Vagina (tissue), 2 donors: ENCODE measurements at regions not wholly inside any gene's neighbourhood (a gene's known extent, or its start where the extent isn't known, plus 50 kb on each side); places are given as distances from the start of the nearest gene placed in this dataset.

ENCODE experiments used
- DNase-seq, 2 donors: peaks; one replicate each; pipeline ENCODE4 v3.0.0-alpha.2; 2017; ENCODE audit errors: extremely low spot score in 2 of 2
- H3K27ac ChIP-seq: fragments of 200-600 bp; sonication (generic); one replicate; pipeline ENCODE4 v1.5.1; 2019
- H3K27me3 ChIP-seq: fragments of 200-600 bp; sonication (generic); one replicate; pipeline ENCODE4 v1.5.1; 2019
- H3K36me3 ChIP-seq, 2 donors: fragments of 200-600 bp; sonication (generic); one replicate each; pipeline ENCODE4 v1.5.1; 2017 to 2019
- H3K4me1 ChIP-seq: fragments of 200-600 bp; sonication (generic); one replicate; pipeline ENCODE4 v1.5.1; 2019
- H3K4me3 ChIP-seq, 2 donors: fragments of 200-600 bp; sonication (generic); 1 replicate in 1 of 2; 2 replicates in 1 of 2; pipeline ENCODE4 v1.5.1; 2016 to 2019
- H3K9me3 ChIP-seq: fragments of 200-600 bp; sonication (generic); one replicate; pipeline ENCODE4 v1.5.1; 2019
- POLR2A ChIP-seq, 2 donors: fragments of 450-650 bp; IDR thresholded peaks; one replicate each; pipeline ENCODE4 v1.6.1; 2017; ENCODE audit warnings: antibody characterized with exemption in 2 of 2, mild to moderate bottlenecking in 2 of 2, moderate library complexity in 2 of 2
- POLR2AphosphoS5 ChIP-seq, 2 donors: sonication (generic); formaldehyde crosslinking; IDR thresholded peaks; one replicate each; pipeline ENCODE4 v1.9.0; 2017; ENCODE audit warnings: antibody characterized with exemption in 2 of 2, mild to moderate bottlenecking in 2 of 2, low read depth in 1 of 2; ENCODE audit not compliant: insufficient read depth in 1 of 2
- intact Hi-C: fragments of 100-400 bp; cut with DNase I; formaldehyde crosslinking; loops from one replicate; pipeline ENCODE4 v1.15.1; 2023
- TF ChIP-seq, protein P1 (sequence below), 3 experiments: fragments of 450-650 bp in 2 of 3; fragments of 200-600 bp in 1 of 3; sonication (generic) in 1 of 3; IDR thresholded peaks; one replicate each; pipeline ENCODE4 v1.5.1; 2017 to 2019; ENCODE audit warnings: antibody characterized with exemption in 3 of 3, mild to moderate bottlenecking in 2 of 3, moderate library complexity in 2 of 3

DNA sequence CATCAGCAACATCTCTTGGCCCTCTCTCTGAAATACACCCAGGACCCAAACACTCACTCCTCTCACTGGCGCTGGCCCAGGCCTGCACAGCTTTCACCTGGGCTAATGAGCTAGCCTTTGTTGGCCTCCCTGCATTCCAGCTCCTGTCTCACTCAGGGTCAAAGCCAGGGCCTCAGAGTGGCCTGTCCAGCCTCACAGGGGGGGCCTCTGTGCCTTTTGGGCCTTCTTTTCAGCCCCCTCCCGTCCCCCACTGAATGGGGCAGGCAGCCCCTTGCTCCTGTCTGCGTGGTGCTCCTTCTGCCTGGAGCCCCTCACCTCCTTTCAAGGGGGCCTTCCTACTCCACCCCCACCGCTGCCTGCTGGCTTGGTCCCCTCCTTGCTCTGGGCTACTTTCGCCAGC, 59.0 kb upstream of the PRR23E start:
- H3K27ac ChIP-seq, result no peak overlapping the region
- H3K36me3 ChIP-seq, result no peaks in the 10 kb centered on the region
- peaks cover 32% of the 10 kb centered on the region for H3K4me1 ChIP-seq
- TF ChIP-seq, protein P1, sequence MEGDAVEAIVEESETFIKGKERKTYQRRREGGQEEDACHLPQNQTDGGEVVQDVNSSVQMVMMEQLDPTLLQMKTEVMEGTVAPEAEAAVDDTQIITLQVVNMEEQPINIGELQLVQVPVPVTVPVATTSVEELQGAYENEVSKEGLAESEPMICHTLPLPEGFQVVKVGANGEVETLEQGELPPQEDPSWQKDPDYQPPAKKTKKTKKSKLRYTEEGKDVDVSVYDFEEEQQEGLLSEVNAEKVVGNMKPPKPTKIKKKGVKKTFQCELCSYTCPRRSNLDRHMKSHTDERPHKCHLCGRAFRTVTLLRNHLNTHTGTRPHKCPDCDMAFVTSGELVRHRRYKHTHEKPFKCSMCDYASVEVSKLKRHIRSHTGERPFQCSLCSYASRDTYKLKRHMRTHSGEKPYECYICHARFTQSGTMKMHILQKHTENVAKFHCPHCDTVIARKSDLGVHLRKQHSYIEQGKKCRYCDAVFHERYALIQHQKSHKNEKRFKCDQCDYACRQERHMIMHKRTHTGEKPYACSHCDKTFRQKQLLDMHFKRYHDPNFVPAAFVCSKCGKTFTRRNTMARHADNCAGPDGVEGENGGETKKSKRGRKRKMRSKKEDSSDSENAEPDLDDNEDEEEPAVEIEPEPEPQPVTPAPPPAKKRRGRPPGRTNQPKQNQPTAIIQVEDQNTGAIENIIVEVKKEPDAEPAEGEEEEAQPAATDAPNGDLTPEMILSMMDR (IDR thresholded peaks at IDR 0.05), result no peak
- TF ChIP-seq POLR2AphosphoS5 (IDR thresholded peaks at IDR 0.05; ENCODE audit: insufficient read depth in 1 of 2, low read depth in 1 of 2) (no peak), POLR2A (IDR thresholded peaks at IDR 0.05) (no peak)
- H3K9me3 ChIP-seq, result no peaks in the 10 kb centered on the region
- DNase-seq, result no peak
- intact Hi-C loops, result loop anchor here (5.0 kb wide), 1 partner anchor 892 kb away; no protein-coding TSS in a partner anchor
- H3K4me3 ChIP-seq, result no peak overlapping the region
- H3K27me3 ChIP-seq, result no peaks in the 10 kb centered on the region

DNA sequence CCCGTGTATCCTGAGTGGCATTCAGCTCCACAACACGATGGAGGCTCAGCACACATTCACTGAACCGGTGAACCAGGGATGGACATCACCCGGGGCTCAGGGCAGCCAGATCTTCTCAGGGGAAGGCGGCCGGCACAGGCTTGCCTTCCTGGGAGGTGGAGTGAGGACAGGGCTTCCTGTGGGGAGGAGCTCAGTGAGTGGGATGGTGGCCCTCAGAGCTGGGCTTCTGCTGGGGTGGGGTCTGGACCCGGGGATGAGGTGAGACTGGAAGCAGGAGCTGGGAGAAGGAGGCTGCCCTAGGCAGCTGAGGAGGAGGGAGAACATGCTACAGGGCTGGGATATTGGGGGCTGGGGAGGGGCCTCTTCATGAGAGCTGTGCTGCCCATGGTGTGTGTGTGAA, 58.5 kb upstream of the PRR23E start:
- no peaks in the 10 kb centered on the region for H3K27me3 ChIP-seq
- DNase-seq, result no peak
- no peaks in the 10 kb centered on the region for H3K9me3 ChIP-seq
- no peak overlapping the region for H3K27ac ChIP-seq
- TF ChIP-seq POLR2AphosphoS5 (IDR thresholded peaks at IDR 0.05; ENCODE audit: insufficient read depth in 1 of 2, low read depth in 1 of 2) (no peak), POLR2A (IDR thresholded peaks at IDR 0.05) (no peak)
- TF ChIP-seq, protein P1 (IDR thresholded peaks at IDR 0.05), result no peak
- H3K36me3 ChIP-seq, result no peaks in the 10 kb centered on the region
- peak overlapping the region in 1 of 2 donors; percentile 35 for H3K4me3 ChIP-seq
- intact Hi-C loops, result loop anchor here (5.0 kb wide), 1 partner anchor 892 kb away; no protein-coding TSS in a partner anchor
- H3K4me1 ChIP-seq, result peaks cover 32% of the 10 kb centered on the region

DNA sequence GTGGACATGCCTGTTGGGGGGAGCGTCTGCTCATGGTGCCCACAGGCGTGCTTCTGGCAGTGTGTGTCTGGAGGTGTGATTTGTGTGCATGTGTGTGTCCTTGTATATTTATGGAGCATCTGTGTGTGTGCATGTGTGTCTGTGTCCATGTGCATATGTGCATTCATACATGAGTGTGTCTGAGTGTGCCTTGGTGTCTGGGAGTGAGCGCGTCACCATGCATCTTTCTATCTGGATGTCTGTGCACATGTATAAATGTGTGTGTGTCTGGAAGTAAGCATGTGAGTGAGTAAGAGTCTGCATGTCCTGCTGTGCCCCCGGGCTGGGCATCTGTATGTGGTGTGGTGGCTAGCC, 58.1 kb upstream of the PRR23E start:
- no peak for DNase-seq
- intact Hi-C loops, result loop anchor here (5.0 kb wide), 1 partner anchor 893 kb away; no protein-coding TSS in a partner anchor
- Histone ChIP-seq H3K27me3 (no peaks in the 10 kb centered on the region), H3K36me3 (no peaks in the 10 kb centered on the region), H3K4me1 (peaks cover 32% of the 10 kb centered on the region), H3K9me3 (no peaks in the 10 kb centered on the region), H3K4me3 (peak overlapping the region; percentile 35 to 39), H3K27ac (peak overlapping the region; percentile 62)
- TF ChIP-seq POLR2AphosphoS5 (IDR thresholded peaks at IDR 0.05; ENCODE audit: insufficient read depth in 1 of 2, low read depth in 1 of 2), result no peak
- TF ChIP-seq, protein P1 (IDR thresholded peaks at IDR 0.05), result no peak
- no peak for TF ChIP-seq POLR2A (IDR thresholded peaks at IDR 0.05)

DNA sequence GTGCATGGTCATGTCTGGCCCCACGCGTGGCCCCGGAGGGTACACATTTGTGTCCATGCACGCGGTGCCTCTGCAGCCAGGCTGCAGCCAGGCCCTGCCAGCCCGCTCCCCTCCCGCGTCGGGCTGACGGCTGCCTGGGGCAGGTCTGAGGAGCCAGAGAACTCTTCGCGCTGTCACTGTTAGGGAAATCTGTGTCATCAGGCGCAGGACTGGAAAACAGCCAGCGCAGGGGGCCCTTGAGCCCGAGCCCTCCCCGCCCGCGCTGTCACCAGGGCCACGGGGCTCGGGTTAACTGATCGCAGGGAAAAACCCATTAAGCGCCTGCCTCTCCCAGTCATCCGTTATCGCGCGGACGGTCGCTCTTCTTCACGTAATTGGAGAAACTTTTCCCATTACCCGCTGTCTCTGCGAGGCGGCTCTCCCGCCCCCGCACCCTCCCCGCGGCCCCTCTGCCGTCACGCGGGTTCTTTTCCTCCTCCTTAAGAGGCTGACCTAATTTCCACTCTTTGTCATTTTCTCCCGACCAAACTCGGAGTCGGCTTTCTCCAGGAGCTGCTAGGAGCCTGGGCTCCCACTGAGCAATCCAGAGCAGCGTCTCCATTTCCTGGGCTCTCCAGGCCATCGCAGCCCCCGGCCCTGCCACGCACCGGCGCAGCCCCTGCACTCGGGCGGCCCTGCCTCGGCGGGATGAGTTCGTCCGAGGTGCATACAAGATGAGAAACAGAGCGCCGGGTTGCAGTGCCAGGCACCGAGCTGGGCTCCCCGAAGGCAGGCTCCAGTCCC, 57.5 kb upstream of the PRR23E start:
- no peak for DNase-seq
- intact Hi-C loops, result no loop called here
- H3K27ac ChIP-seq, result peak overlapping the region; percentile 62

More for the DNA sequence above, 57.5 kb upstream of the PRR23E start:
- Histone ChIP-seq H3K4me1 (peaks cover 32% of the 10 kb centered on the region), H3K4me3 (peak overlapping the region; percentile 35 to 39), H3K27me3 (no peaks in the 10 kb centered on the region), H3K9me3 (no peaks in the 10 kb centered on the region), H3K36me3 (no peaks in the 10 kb centered on the region)
- TF ChIP-seq POLR2AphosphoS5 (IDR thresholded peaks at IDR 0.05; ENCODE audit: insufficient read depth in 1 of 2, low read depth in 1 of 2), result no peak
- TF ChIP-seq, protein P1 (IDR thresholded peaks at IDR 0.05), result no peak
- no peak for TF ChIP-seq POLR2A (IDR thresholded peaks at IDR 0.05)
